ENCODE measurements at regions not wholly inside any gene's neighbourhood (a gene's known extent, or its start where the extent isn't known, plus 50 kb on each side); places are given as distances from the start of the nearest gene placed in this dataset.
A peak's percentile ranks its signal among the peaks of the same experiment; 100 is the strongest.

DNA sequence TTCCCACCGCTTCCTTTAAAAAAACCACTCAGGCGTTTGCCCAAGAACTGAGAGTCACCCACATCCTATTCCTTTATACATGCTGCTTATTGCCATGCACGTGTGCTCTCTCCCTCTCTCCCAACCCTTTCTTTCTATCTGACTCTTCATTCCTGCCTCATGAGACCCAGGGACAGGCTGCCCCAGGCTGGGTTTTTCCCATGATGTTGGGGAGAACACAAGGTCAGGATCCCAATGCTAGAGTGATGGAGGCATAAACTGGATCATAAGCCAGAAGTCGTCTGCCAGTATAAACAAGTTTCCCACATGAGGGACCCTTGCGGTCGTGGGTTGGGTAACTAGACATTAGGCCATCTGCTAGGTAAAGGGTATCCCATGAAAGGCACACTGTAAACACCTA is 64.9 kb downstream of the CD2 start:
- Histone ChIP-seq H3K27me3 (no peaks in the 10 kb centered on the region), H3K4me1 (ENCODE audit: insufficient read depth) (no peaks in the 10 kb centered on the region), H3K4me3 (no peak overlapping the region), H3K9me3 (no peaks in the 10 kb centered on the region), H3K36me3 (no peaks in the 10 kb centered on the region), H3K27ac (no peak overlapping the region)
- no peak for DNase-seq
- 82 to 88% (median 86%) methylated on average over 6 of the region's 6 CpGs for WGBS, 3 donors
- TF ChIP-seq EP300 (IDR thresholded peaks at IDR 0.05) = no peak
- TF ChIP-seq POLR2A (IDR thresholded peaks at IDR 0.05) = no peak
- TF ChIP-seq CTCF (IDR thresholded peaks at IDR 0.05) = no peak
- intact Hi-C loops (cut with DNase I) = no loop called here

DNA sequence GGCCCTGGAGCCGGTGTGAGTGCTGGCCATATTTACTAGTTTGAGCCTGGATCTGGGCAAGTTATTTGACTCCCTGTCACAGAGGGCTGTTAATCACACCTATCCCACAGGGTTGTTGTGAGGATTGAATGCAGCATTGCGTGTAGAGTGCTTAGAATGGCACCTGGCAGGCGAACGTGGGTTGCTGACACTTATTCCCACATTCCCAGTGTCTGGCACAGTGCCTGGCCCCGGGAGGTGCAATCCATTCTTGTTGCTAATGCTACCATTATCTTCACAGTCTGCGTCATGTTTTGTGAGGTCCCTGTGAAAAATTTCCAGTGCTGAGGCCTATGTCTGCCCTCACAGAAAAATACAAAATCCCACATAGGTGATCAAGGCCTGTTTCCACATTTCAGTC is 66.1 kb downstream of the CD2 start:
- no peak overlapping the region for H3K27ac ChIP-seq
- peak in 4 of 5 donors; percentile 28 to 69 (median 49) for DNase-seq
- no peaks in the 10 kb centered on the region for H3K36me3 ChIP-seq
- H3K9me3 ChIP-seq = no peaks in the 10 kb centered on the region
- no peaks in the 10 kb centered on the region for H3K27me3 ChIP-seq
- intact Hi-C loops (cut with DNase I) = no loop called here
- H3K4me3 ChIP-seq = no peak overlapping the region
- H3K4me1 ChIP-seq (ENCODE audit: insufficient read depth) = peaks cover 2% of the 10 kb centered on the region
- 26 to 51% (median 29%) methylated on average over 6 of the region's 6 CpGs for WGBS, 3 donors
- no peak for TF ChIP-seq CTCF (IDR thresholded peaks at IDR 0.05)
- TF ChIP-seq POLR2A (IDR thresholded peaks at IDR 0.05) = no peak

DNA sequence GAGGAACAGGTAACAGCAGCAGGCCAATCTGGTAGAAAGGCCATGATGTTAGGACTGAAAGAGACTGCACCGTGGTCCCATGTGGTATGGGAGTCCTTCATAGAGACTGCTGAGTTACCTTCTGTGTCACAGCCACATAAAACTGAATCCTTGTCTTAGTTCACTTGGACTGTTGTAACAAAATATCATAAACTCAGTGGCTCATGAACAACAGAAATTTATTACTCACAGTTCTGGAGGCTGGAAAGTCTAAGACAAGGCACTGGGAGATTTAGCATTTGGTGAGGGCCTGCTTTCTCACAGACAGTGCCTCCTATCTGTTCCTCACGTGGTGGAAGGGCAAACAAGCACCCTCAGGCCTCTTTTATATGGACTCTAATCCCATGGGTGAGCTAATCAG is 67.5 kb downstream of the CD2 start:
- intact Hi-C loops (cut with DNase I) = no loop called here
- no peak overlapping the region for H3K27ac ChIP-seq
- no peaks in the 10 kb centered on the region for H3K36me3 ChIP-seq
- H3K27me3 ChIP-seq = no peaks in the 10 kb centered on the region
- H3K4me1 ChIP-seq (ENCODE audit: insufficient read depth) = peaks cover 2% of the 10 kb centered on the region
- no peak for DNase-seq
- TF ChIP-seq EP300 (IDR thresholded peaks at IDR 0.05) = no peak
- no peak for TF ChIP-seq POLR2A (IDR thresholded peaks at IDR 0.05)
- no peak for TF ChIP-seq CTCF (IDR thresholded peaks at IDR 0.05)
- WGBS, 3 donors = 89 to 93% (median 92%) methylated on average over 2 of the region's 2 CpGs
- H3K4me3 ChIP-seq = no peak overlapping the region
- H3K9me3 ChIP-seq = no peaks in the 10 kb centered on the region

GRCh38 chr1:116824631-116825206 is 70.5 kb downstream of the CD2 start:
- 72 to 81% (median 77%) methylated on average over 5 of the region's 5 CpGs for WGBS, 3 donors
- Histone ChIP-seq H3K4me3 (no peak overlapping the region), H3K9me3 (no peaks in the 10 kb centered on the region), H3K27me3 (no peaks in the 10 kb centered on the region), H3K36me3 (no peaks in the 10 kb centered on the region), H3K27ac (no peak overlapping the region), H3K4me1 (ENCODE audit: insufficient read depth) (peaks cover 2% of the 10 kb centered on the region)
- DNase-seq = no peak
- no peak for TF ChIP-seq EP300 (IDR thresholded peaks at IDR 0.05)
- no peak for TF ChIP-seq CTCF (IDR thresholded peaks at IDR 0.05)
- TF ChIP-seq POLR2A (IDR thresholded peaks at IDR 0.05) = no peak
- intact Hi-C loops (cut with DNase I) = no loop called here
